Raji (cell line): ENCODE measurements at regions not wholly inside any gene's neighbourhood (a gene's known extent, or its start where the extent isn't known, plus 50 kb on each side); places are given as distances from the start of the nearest gene placed in this dataset.

Experiments
- POLR2A ChIP-seq: IDR thresholded peaks from 2 replicates; pipeline ENCODE4 v1.6.1; 2011; ENCODE audit warnings: low read depth, low read length, control low read depth; ENCODE audit not compliant: insufficient read depth

DNA sequence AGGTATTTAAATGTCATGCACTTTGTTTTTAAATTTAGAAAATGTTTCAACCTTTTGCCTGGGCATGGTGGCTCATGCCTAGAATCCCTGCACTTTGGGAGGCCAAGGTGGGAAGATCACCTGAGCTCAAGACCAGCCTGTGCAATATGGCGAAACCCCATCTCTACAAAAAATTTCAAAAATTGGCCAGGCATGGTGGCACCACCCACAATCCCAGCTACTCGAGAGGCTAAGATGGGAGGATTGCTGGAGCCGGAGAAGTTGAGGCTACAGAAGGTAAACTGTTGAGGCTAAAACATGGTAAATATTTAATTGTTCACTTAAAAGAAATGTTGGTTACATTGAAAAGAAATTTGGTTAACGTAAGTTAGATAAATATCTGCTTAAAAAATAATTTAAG, 108.4 kb upstream of the IGLL5 start:
- TF ChIP-seq POLR2A = no peak

DNA sequence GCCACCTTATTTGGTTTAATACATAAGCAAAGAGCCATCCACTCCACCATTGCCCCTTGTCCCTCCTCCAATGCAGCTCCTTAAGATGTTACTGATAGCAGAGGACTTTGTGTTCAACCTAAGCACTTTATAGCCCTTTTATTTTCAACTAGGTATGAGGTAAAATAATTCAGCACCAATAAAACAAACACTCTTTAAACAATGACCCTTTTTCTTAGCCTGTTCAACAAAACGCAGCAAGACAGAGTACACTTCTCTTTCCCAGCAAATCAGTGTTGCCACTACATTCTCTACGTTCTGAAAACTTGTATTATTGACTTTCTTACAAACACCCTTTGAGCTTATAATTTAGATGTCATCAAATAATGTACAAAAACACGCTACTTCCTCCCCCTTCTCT, 104.0 kb upstream of the IGLL5 start:
- no peak for TF ChIP-seq POLR2A

DNA sequence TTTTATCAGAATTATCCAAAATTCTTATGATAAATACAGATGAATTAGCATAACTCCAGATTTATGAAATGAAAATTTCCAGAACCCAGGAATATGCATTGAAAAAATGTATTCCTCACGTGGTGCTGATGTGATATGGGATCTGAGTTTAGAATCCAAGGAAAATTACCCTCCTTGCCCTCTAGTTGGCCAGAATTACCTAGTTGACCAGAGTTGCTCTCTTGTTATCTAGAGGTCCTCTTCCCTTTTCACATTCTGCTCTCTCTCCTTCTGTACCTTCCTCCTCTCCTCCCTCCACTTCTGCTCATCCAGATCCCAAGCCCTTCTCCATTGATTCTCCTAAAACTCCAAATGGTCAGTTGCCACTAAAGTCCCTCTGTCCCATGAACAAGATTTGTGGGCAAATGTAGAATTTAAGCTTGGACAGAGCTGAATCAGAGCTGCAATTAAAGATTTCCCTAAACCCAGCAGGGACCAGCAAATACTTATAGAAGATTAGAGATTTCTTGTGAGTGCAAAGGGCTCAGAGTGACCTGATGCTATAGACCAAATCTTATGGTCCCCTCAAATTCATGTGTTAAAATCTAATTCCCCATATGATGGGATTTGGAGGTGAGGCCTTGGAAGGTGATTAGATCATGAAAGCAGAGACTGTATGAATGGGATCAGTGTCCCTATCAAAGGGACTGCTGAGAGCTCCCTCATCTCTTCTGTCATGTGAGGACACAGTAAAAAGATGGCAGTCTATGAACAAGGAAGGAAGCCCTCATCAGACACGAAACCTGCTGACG, 103.2 kb upstream of the IGLL5 start:
- no peak for TF ChIP-seq POLR2A

DNA sequence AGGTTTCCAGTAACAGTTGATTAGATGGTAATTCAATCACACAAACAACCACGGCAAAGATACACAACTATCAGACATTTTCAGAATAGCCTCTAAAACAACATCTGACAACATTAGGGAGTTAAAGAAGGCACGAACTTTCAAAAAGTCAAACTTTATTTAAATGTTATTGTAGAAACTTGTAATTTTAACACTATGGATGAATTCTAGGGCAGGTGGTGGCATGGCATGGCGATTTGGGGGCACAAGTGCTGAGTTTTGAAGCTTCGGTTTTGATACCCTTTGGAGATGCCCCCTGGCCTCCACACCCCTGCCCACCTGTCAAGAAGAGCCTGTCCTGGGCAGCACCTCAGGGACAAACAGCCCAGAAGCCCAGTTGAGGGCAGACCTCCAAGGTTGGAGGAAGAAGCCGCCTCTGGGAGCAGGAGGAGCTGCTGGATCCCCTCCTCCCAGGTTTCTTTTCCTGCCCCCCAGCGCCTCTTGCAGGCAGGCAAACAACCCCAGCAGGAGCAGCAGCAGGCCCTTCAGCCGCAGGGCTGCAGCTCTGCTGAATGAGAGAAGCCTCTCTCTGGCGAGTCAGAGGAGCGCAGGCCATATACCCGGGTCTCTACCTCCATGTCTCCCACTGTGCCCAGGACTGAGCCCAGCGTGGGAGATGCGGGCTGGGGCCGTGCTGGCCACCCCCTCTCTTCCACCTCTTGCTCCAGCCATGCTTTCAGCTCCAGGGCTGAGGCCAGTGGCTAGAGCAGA, 102.1 kb upstream of the IGLL5 start:
- TF ChIP-seq POLR2A = no peak

DNA sequence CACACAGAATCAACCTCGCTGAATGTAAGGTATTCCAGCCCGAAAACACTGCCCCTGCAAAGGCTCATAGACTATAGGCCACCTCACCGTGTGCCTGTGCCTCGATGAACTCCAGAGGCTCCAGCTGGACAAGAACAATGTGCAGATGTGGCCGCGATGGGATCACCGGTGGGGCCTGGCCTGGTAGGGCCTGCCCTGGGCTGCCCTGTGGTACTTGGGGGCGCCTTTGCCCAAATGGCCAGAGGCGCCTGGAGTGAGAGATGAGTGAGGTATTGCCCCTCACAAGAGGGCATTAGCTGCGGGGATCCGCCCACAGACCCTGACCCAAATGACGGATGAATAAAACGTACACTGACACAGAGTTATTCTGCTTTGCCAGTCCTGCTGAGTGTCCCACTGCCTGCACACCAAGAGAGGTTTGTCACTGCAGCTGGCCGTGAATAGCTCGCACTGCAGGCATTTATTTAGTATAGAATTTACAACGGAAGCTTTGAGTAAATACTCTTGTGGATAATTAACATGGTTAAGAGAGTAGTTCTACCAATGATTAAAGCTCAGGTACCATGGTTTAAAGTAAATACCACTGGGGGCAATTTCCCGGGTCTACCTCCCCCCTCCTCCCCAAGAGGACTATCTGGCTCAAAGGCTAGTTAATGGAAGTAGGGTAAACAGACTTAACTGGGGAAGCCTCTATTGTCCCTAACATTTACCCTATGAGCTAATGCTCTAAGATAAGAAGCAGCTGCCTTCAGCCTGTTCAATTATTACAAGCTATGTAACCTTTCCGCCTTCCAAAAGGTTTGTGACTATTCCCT, 101.1 kb upstream of the IGLL5 start:
- TF ChIP-seq POLR2A = no peak

DNA sequence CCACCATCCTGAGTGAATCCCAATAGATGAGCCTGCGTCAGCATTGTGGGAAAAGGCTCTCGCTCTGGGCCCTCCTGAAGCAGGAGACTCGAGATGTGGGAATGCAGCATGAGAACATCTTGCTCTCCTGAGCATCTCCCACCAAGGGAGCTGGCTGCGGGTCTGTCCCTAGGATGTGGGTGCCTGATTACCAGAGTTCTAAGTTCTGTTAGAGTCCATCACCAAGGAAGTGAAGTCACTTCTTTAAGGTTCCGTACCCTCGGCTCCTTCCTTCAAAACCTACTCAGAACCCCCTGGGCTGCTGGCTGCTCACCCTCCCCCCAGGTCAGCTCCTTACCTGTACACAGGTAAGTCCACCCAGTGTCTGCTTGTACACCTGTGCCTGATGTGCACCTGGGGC, 100.5 kb upstream of the IGLL5 start:
- no peak for TF ChIP-seq POLR2A

DNA sequence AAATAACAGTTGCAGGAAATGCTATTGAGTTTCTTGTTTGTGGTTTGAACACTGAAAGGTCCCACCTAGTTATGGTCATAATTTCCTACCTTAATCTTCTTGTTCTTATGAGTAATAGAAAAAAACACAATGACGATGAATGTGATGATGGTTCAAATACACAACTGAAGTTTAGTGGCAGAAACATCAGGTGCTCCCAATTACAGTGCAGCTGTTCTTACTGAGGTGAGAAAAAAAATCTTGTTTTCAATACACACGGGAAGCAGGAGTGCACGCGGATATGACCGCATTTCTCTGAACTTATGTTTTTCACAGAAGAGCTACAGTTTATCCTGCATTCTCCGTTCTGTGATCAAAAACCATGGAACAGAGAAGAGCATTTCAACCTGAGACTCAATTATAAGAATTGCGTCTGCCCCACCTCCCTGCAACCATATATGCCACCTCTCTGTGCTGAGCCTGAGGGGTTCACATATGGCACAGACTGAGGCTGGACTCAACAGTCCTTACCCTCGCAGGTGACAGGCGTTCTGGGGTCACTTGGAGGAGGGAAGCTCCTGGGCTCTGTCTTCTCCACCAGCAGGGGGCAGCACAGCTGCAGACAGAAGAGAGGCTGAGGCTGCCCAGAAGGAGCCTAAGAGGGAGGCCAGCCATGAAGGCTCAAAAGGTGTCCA, 99.7 kb upstream of the IGLL5 start:
- TF ChIP-seq POLR2A = no peak

DNA sequence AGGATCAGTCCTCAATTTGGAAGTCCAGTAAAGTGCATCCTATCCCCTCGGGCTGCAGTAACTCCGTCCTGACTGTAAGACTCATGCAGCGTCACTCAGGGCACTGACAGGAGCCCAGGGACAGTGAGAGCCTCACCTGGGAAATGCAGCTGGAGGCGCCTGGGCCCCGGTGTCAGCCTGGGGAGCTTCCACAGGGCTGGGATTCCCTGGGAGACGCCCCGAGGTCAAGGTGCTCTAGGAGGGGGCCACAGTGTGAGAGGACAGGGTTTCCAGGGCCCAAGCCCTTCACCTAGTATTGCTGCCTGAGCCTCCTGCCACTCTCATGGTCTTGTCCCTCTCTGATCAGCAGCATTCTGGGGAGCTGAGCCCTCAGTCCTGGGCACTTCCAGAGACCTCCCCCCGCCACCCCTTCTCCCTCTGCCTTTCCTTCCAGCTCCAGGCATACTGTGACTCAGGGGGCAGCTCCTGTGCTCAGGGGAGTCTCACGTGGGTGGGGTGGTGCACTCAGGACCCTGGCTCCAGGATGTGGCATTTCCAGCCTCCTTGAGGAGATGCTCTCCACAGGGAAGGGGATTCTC, 99.1 kb upstream of the IGLL5 start:
- TF ChIP-seq POLR2A = no peak

DNA sequence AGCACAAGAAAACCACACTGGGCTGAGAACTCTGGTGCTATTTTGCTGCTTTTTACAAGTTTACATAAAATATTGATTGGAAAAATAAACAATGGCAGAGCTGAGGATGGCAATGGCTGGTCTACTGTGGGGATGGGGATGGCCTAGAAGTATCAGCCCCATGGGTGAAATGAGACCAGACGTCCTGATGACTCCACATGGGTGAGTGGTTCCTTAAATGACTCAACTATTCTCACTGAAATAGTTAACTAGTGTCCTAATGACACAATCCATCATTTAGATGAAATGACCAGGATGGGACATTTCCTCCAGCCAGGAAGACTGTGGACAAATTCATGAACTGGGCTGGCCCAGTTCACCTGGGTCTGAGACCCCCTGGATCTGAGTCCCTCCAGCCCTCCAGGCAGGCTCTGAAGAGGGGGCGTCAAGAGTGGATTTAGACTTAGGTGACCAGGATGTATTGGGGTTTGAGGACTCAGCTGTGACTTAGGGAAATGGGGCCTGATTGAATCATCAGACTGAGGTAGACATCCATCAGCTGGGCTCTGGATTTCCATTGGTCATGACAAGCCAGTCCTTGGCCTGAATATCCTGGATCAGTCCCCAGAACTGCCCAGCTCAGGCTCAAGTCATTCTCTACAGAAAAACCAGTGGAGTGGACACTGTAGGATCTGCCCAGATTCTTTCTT, 98.2 kb upstream of the IGLL5 start:
- TF ChIP-seq POLR2A = no peak

DNA sequence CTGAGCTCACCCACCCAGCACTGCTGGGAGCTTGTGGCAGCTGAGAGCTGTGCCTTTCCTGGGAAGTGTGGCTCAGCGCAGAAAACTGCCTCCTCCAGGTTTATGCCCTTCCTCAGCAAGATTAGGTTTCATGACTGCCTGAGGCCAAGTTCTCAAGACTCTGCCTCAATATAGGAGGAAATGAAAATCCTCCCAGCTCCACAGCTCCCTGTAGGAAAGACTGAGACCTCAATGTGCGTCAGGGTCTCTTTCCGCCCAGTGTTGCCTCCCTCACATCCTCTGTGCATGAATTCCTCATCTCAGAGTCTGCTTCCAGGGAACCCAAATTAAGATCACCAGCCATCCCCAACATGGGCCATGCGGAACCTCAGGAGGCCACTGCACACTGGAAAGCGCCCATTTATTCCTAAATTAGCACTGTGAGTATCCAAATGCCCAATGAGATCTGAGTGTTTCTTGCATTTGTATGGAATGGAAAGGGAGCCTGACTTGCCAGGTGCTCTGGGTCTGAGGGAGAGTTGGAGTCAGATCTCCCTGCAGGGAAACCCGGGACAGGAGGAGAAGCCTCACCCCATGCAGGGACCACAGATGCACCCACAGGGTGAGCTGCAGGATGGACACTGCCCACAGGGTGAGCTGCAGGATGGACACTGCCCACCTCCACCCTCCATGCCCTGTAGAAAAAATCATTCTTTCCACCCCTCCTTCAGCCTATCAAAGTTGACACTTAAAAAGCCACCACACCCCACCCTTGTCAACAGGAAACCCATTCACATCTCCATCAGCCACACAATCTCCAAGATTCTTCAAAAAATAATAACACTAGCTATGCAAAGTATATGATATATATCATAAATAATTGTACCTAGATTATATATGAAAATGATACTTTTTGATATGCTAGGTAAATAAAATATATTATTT, 97.4 kb upstream of the IGLL5 start:
- no peak for TF ChIP-seq POLR2A

DNA sequence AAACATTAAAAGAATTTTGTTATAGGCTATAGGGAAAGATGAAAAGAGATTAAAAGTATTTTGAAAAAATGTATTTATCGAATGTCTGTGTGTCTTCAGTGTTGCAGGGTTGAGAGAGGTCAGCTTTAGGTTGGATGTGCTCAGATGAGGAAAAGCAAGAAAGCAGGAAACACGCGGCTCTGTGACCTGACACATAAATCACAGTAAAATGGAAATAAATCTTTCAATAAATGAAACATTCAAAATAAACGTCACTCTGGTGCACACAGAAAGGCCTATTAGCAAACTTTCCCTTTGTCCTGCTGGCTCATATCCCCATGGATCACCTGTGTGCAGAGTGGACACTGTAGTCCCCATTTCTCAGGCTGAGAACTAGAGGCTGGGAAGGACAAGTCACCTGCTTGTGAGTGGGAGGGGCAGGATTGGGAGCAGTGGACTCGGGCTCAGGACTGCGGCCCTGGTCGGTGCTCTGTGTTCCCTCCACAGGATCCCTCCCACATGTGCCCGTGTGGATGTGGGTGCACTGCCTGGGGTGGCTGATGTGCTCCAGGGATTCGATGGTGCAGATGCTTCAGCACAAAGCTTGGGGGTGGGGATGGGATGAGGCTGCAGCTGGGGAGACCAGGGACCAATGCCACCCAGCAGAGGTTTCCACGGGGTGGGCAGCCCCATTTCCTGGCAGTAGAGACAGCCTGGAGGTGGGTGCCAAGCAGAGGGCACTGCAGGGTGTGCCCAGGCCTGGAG, 96.0 kb upstream of the IGLL5 start:
- TF ChIP-seq POLR2A = no peak

DNA sequence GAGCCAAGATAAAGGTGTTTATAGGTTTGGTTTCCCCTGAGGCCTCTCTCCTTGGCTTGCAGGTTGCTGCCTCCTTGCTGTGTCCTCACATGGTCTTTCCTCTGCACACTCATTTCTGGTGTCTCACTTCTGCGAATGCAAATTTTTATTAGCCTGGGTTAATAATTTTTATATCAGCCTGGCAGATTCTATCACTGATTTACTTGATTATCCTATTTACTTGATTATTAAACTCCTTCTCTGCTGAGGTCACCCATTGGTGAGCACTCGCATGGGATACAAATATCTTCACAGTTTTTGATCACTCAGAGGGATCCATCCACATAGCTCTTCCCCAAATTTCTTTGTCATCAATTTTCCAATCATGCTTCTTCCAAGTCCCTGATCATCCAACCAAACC, 90.9 kb upstream of the IGLL5 start:
- no peak for TF ChIP-seq POLR2A

DNA sequence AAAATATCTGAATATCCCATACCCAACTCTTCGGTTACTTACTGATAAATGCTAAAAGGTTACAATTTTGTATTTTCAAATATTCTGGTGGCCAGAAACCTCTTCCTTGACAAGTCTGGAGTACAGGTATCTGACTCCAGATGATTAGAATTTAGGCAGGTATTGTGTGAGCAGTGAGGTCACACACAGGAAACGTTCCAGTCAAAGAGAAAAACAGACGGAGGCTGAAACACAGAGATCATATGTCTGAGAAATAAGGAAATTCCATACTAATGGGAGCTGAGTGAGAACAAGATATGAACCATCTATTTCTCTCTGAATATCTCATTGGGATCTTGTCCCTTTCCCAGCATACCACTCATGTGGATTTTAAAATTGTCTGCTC, 89.4 kb upstream of the IGLL5 start:
- no peak for TF ChIP-seq POLR2A
